ENCODE measurements at regions not wholly inside any gene's neighbourhood (a gene's known extent, or its start where the extent isn't known, plus 50 kb on each side); places are given as distances from the start of the nearest gene placed in this dataset.

DNA sequence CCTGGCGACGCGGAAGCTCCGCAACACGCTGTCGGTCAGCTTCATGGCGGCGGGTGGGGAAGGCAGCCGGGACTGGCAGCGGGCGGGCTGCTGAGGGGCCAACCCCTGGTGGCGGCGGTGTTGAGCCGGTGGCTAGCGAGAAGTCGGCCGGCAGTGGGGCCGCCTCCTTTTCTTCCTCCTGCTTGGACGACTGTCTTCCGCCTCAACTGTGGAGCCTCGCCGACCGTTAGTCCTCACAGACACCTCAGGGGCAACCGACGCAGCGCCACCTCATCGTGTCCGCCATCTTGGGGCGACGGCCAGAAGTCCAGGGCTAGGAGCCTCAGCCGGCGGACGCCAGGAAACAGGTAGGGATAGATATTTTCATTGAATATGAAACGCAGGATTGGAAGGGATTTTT is 875.1 kb downstream of the NSUN3 start:
- Histone ChIP-seq H3K9ac (ENCODE audit: low read length) (no peak overlapping the region), H3K27ac (ENCODE audit: low read depth, low read length) (no peak overlapping the region), H3K36me3 (ENCODE audit: insufficient read depth, low read length) (no peaks in the 10 kb centered on the region), H3K27me3 (ENCODE audit: insufficient read depth, low read length) (no peaks in the 10 kb centered on the region), H2AFZ (ENCODE audit: low read depth, low read length) (no peak overlapping the region), H3K4me2 (ENCODE audit: low read length) (no peak overlapping the region), H3K4me1 (ENCODE audit: insufficient read depth, low read length) (no peaks in the 10 kb centered on the region), H3K9me3 (ENCODE audit: insufficient read depth, low read depth, low read length) (peaks cover 2% of the 10 kb centered on the region), H3K79me2 (ENCODE audit: insufficient read depth, low read length) (no peaks in the 10 kb centered on the region), H3K4me3 (ENCODE audit: insufficient read depth, low read depth, low read length) (no peak overlapping the region), H4K20me1 (ENCODE audit: insufficient read depth, low read length) (no peaks in the 10 kb centered on the region)
- Mint-ChIP-seq H3K27me3 (ENCODE audit: low read depth, unreplicated experiment) (no peaks in the 10 kb centered on the region), H3K27ac (ENCODE audit: unreplicated experiment) (no peak overlapping the region), H3K36me3 (ENCODE audit: low read depth, unreplicated experiment) (no peaks in the 10 kb centered on the region), H3K4me3 (ENCODE audit: unreplicated experiment) (no peak overlapping the region), H3K9me3 (ENCODE audit: unreplicated experiment) (peaks cover 3% of the 10 kb centered on the region), H3K4me1 (ENCODE audit: low read depth, unreplicated experiment) (peaks cover 9% of the 10 kb centered on the region)
- DNase-seq (ENCODE audit: low read depth) (no peak), FAIRE-seq (no peak)
- TF ChIP-seq EZH2 (IDR thresholded peaks at IDR 0.05; ENCODE audit: insufficient read depth, low read length) = no peak
- TF ChIP-seq, protein P1, sequence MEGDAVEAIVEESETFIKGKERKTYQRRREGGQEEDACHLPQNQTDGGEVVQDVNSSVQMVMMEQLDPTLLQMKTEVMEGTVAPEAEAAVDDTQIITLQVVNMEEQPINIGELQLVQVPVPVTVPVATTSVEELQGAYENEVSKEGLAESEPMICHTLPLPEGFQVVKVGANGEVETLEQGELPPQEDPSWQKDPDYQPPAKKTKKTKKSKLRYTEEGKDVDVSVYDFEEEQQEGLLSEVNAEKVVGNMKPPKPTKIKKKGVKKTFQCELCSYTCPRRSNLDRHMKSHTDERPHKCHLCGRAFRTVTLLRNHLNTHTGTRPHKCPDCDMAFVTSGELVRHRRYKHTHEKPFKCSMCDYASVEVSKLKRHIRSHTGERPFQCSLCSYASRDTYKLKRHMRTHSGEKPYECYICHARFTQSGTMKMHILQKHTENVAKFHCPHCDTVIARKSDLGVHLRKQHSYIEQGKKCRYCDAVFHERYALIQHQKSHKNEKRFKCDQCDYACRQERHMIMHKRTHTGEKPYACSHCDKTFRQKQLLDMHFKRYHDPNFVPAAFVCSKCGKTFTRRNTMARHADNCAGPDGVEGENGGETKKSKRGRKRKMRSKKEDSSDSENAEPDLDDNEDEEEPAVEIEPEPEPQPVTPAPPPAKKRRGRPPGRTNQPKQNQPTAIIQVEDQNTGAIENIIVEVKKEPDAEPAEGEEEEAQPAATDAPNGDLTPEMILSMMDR (IDR thresholded peaks at IDR 0.05; ENCODE audit: insufficient read depth, low read depth, low read length) = no peak

DNA sequence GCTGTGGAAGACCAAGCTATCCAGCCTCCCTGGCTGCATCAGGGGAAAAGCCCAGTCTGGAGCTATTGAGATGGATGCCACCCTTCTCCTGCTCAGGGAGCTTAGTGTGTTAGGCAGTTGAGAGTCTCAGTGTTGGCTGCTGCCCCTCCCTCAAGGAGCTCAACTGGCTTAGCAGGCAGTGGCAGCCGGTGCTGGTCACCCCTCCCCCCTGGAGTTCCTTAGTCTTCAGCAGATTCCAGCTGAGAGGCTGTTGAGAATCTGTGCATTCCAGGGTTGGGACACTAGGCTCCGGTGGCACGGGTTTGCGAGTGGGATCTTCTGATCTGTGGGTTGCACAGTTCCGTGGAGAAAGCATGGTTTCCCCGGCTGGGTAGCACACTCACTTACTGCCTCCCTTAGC is 883.8 kb downstream of the NSUN3 start:
- no peak for FAIRE-seq
- Mint-ChIP-seq H3K4me3 (ENCODE audit: unreplicated experiment) (no peak overlapping the region), H3K27me3 (ENCODE audit: low read depth, unreplicated experiment) (no peaks in the 10 kb centered on the region), H3K9me3 (ENCODE audit: unreplicated experiment) (peaks cover 9% of the 10 kb centered on the region), H3K36me3 (ENCODE audit: low read depth, unreplicated experiment) (no peaks in the 10 kb centered on the region), H3K27ac (ENCODE audit: unreplicated experiment) (no peak overlapping the region), H3K4me1 (ENCODE audit: low read depth, unreplicated experiment) (no peaks in the 10 kb centered on the region)
- Histone ChIP-seq H3K27ac (ENCODE audit: low read depth, low read length) (no peak overlapping the region), H2AFZ (ENCODE audit: low read depth, low read length) (no peak overlapping the region), H3K36me3 (ENCODE audit: insufficient read depth, low read length) (no peaks in the 10 kb centered on the region), H3K4me3 (ENCODE audit: insufficient read depth, low read depth, low read length) (no peak overlapping the region), H3K9me3 (ENCODE audit: insufficient read depth, low read depth, low read length) (no peaks in the 10 kb centered on the region), H3K9ac (ENCODE audit: low read length) (no peak overlapping the region), H3K79me2 (ENCODE audit: insufficient read depth, low read length) (no peaks in the 10 kb centered on the region), H4K20me1 (ENCODE audit: insufficient read depth, low read length) (no peaks in the 10 kb centered on the region), H3K27me3 (ENCODE audit: insufficient read depth, low read length) (no peaks in the 10 kb centered on the region), H3K4me2 (ENCODE audit: low read length) (no peak overlapping the region), H3K4me1 (ENCODE audit: insufficient read depth, low read length) (no peaks in the 10 kb centered on the region)
- no peak for DNase-seq (ENCODE audit: low read depth)
- TF ChIP-seq, protein P1 (IDR thresholded peaks at IDR 0.05; ENCODE audit: insufficient read depth, low read depth, low read length) = no peak
- no peak for TF ChIP-seq EZH2 (IDR thresholded peaks at IDR 0.05; ENCODE audit: insufficient read depth, low read length)

DNA sequence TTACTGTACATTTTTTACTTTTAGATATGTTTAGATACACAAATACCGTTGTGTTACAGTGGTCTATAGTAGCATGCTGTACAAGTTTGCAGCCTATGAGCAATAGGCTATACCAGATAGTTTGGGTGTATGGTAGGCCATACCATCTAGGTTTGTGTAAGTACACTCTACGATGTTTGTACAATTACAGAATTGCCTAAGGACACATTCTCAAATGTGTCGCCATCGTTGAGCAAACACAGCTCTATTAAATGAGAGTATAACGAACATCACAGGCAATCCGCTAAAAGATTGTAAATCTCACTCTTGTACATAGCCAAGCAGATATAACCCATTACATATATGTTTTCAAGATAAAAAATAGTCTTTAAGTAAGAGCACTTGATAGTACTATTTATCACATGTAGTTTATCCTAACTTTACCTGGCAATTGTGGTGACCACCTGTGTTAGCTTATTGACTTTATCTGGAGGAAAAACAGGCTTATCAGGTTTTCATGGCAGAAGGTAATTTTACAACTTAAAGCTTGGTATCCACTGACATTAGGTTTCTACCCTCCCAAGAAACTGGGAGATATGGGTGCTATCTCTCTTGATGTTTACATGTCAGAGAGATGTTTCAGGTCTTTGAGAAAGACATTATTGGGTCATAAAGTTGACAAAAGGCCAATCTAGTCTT is 898.7 kb downstream of the NSUN3 start:
- H3K79me2 ChIP-seq (ENCODE audit: insufficient read depth, low read length) = no peaks in the 10 kb centered on the region
- H3K36me3 ChIP-seq (ENCODE audit: insufficient read depth, low read length) = no peaks in the 10 kb centered on the region
- Mint-ChIP-seq H3K4me3 (ENCODE audit: unreplicated experiment) (no peak overlapping the region), H3K4me1 (ENCODE audit: low read depth, unreplicated experiment) (no peaks in the 10 kb centered on the region), H3K27ac (ENCODE audit: unreplicated experiment) (no peak overlapping the region), H3K36me3 (ENCODE audit: low read depth, unreplicated experiment) (no peaks in the 10 kb centered on the region), H3K27me3 (ENCODE audit: low read depth, unreplicated experiment) (no peaks in the 10 kb centered on the region), H3K9me3 (ENCODE audit: unreplicated experiment) (no peaks in the 10 kb centered on the region)
- no peak for TF ChIP-seq EZH2 (IDR thresholded peaks at IDR 0.05; ENCODE audit: insufficient read depth, low read length)
- TF ChIP-seq, protein P1 (IDR thresholded peaks at IDR 0.05; ENCODE audit: insufficient read depth, low read depth, low read length) = no peak
- no peak overlapping the region for H3K27ac ChIP-seq (ENCODE audit: low read depth, low read length)
- H2AFZ ChIP-seq (ENCODE audit: low read depth, low read length) = no peak overlapping the region
- no peaks in the 10 kb centered on the region for H4K20me1 ChIP-seq (ENCODE audit: insufficient read depth, low read length)
- FAIRE-seq (no peak), DNase-seq (ENCODE audit: low read depth) (no peak)
- H3K27me3 ChIP-seq (ENCODE audit: insufficient read depth, low read length) = no peaks in the 10 kb centered on the region
- no peak overlapping the region for H3K9ac ChIP-seq (ENCODE audit: low read length)
- H3K4me3 ChIP-seq (ENCODE audit: insufficient read depth, low read depth, low read length) = no peak overlapping the region
- H3K4me2 ChIP-seq (ENCODE audit: low read length) = no peak overlapping the region
- H3K4me1 ChIP-seq (ENCODE audit: insufficient read depth, low read length) = no peaks in the 10 kb centered on the region
- H3K9me3 ChIP-seq (ENCODE audit: insufficient read depth, low read depth, low read length) = no peaks in the 10 kb centered on the region

Data from astrocyte (in vitro differentiated cells and primary cell).